ENCODE measurements at regions not wholly inside any gene's neighbourhood (a gene's known extent, or its start where the extent isn't known, plus 50 kb on each side); places are given as distances from the start of the nearest gene placed in this dataset.
"Not testable (repeated sequence)": the region's sequence is repeated elsewhere in the genome, so short reads cannot be mapped to it uniquely, and the experiment has no call there.

DNA sequence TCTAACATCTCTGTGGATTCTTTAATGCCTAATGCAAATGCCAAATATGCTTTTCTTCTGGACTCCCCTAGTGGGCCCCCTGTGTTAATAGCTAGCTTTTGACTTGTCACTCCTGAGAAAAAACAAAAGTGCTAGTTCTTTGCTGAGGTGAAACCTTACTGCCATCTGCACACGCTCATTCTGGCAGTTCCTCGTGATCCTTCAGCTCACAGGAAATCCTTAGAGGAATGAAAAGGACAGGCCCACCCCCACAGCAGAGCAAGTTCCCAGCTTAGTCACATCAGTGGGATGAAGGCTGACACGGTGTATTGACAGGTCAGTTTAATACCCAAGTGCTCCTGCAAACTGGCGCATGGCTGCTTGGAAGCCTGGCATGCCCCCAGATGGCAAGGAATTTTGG is 165.1 kb upstream of the ATP2B1 start:
- DNase-seq = no peak

DNA sequence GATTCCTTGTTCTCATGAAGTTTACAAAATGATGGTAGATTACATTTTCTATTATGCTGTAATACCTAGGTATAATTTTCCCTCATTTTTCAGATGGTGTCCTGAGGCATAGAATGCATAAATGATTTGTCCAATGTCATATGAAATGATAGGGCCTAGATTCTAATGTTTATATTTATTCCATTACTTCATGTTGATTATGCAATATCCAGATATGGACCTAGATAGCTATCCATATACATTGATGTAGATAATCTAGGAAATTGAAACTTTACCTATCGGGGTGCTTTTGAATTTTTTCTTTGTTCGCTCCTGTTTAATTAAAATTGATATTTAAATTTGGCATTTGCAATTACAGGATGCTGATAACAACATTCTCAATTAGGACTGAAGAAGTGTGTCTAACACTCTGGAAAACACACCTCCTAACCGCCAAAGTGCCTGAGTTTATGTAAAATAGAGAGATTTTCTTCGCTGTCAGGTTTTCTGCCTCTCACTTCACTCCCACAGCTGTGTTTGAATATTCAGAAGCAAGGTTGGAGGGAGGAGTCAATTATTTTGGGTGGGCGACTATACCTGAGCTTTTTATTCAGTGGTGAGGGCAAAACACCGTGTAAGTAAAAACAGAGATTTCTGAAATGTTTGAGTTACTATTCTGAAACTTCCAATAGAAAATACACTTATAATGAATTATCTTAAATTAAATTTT is 164.4 kb upstream of the ATP2B1 start:
- no peaks in the 10 kb centered on the region for H3K4me1 ChIP-seq
- H3K27me3 ChIP-seq = no peaks in the 10 kb centered on the region
- ATAC-seq (no peak), DNase-seq (no peak)
- intact Hi-C loops (cut with DNase I) = no loop called here
- no peak overlapping the region for H3K4me3 ChIP-seq
- no peak for TF ChIP-seq CTCF (IDR thresholded peaks at IDR 0.05)
- H3K27ac ChIP-seq = no peak overlapping the region
- no peaks in the 10 kb centered on the region for H3K36me3 ChIP-seq
- peaks cover 0 to 12% of the 10 kb centered on the region in 2 donors for H3K9me3 ChIP-seq

More for the DNA sequence above, 165.1 kb upstream of the ATP2B1 start:
- no peak for TF ChIP-seq CTCF (IDR thresholded peaks at IDR 0.05)
- no peaks in the 10 kb centered on the region for H3K27me3 ChIP-seq
- ATAC-seq = no peak
- H3K9me3 ChIP-seq = peaks cover 0 to 12% of the 10 kb centered on the region in 2 donors
- no peaks in the 10 kb centered on the region for H3K4me1 ChIP-seq
- H3K27ac ChIP-seq = no peak overlapping the region
- intact Hi-C loops (cut with DNase I) = no loop called here
- no peaks in the 10 kb centered on the region for H3K36me3 ChIP-seq
- no peak overlapping the region for H3K4me3 ChIP-seq

DNA sequence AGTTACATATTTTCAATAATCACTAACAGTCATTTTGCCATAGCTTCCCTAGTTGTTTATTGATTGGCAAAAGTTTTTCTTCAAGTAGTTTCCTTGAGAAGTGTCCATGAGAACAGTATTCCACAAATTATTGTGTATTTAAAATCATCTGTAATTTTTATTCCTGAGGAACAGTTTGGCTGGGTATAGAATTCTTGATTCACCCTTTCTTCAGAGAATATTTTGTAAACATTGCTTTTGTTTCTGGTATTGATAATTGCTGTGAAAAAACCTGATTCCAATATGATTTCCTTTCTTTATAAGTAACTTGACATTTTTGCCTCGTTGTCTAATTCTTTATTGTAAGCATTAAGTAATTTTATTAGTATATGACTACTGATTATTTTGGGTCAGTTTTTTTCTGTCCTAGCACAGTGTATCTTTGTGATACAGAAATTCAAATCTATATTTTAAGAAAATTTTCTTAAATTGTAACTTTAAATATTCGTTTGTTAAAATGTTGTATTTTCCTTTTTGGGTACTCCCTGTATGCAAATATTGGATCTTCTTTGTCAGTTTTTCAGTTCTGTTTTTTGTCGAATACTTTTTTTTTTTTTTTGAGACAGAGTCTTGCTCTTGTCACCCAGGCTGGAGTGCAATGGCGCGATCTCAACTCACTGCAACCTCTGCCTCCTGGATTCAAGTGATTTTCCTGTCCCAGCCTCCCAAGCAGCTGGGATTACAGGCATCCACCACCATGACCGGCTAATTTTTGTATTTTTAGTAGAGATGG is 162.0 kb upstream of the ATP2B1 start:
- intact Hi-C loops (cut with DNase I) = no loop called here
- DNase-seq = no peak
- TF ChIP-seq CTCF (IDR thresholded peaks at IDR 0.05) = no peak
- H3K27me3 ChIP-seq = no peaks in the 10 kb centered on the region
- H3K4me3 ChIP-seq = no peak overlapping the region
- H3K9me3 ChIP-seq = peaks cover 0 to 12% of the 10 kb centered on the region in 2 donors
- no peak overlapping the region for H3K27ac ChIP-seq
- ATAC-seq = no peak
- no peaks in the 10 kb centered on the region for H3K36me3 ChIP-seq
- H3K4me1 ChIP-seq = no peaks in the 10 kb centered on the region

GRCh38 chr12:89867611-89868010 is 159.0 kb upstream of the ATP2B1 start:
- not testable (repeated sequence) for H3K27me3 ChIP-seq
- H3K9me3 ChIP-seq = peaks cover 0 to 12% of the 10 kb centered on the region in 2 donors

GRCh38 chr12:89864411-89864810 is 155.8 kb upstream of the ATP2B1 start:
- Histone ChIP-seq H3K4me1 (peaks cover 0 to 27% of the 10 kb centered on the region in 2 donors), H3K9me3 (no peaks in the 10 kb centered on the region), H3K27me3 (no peaks in the 10 kb centered on the region), H3K27ac (peak overlapping the region in 1 of 2 donors; percentile 92), H3K36me3 (no peaks in the 10 kb centered on the region), H3K4me3 (no peak overlapping the region)
- peak; percentile 44 for ATAC-seq
- no peak for DNase-seq
- TF ChIP-seq CTCF (IDR thresholded peaks at IDR 0.05) = no peak
- intact Hi-C loops (cut with DNase I) = no loop called here

More at GRCh38 chr12:89867611-89868010, 159.0 kb upstream of the ATP2B1 start:
- DNase-seq; ATAC-seq; H3K27ac ChIP-seq; intact Hi-C loops (cut with DNase I); H3K4me3 ChIP-seq; H3K36me3 ChIP-seq: not testable (repeated sequence)
- peaks cover 0 to 18% of the 10 kb centered on the region in 2 donors for H3K4me1 ChIP-seq

Data from left lung (tissue), 4 donors.